GM19238 (cell line): ENCODE measurements at regions not wholly inside any gene's neighbourhood (a gene's known extent, or its start where the extent isn't known, plus 50 kb on each side); places are given as distances from the start of the nearest gene placed in this dataset.

Experiments
- DNase-seq: peaks from one replicate; pipeline ENCODE4 v3.0.0; 2011; ENCODE audit warnings: low spot score; ENCODE audit not compliant: insufficient read length

DNA sequence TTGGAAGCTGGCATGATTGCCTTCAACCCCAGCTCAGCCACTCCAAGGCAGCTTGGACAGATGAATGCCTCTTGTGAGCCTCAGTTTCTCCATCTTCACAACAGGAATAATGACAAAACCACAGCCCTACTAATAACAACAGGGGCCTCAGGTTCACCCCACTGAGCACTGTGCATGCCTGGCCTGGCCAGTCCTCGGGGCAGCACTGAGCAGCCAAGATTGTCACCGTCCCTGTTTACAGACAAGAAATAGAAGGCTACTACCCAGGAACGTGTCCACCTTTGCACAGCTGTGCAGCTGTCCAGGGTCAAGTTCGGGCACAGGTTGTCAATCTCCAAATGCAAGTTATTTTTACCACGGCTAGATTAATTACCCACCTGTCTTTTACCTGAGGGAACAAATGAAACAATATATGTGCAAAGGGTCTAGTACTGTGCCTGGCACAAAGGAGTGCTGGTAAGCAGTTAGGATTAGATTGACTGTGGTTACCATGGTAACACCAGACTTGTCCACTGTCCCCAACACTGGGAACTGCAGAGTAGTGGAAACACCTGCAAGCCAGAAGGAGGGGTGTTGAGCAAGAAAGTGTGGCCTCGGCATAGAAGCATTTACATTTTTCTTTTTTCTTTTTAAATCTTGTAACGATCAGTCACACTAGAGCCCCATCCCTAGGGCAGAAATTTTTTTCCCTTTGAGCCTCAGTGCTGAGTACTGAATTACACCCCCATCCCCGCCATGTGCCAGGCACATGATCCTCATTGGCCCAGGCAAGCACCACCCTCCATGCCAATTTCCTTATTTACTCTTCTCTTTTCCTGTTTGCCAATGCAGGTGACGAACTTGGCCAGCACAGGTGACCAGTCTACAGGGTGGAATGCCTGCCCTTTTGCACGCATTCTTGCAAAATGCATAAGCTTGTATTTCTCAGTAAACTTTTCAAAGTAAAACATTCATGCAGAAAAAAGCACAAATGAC is 66.3 kb upstream of the SLC6A6 start:
- no peak for DNase-seq

DNA sequence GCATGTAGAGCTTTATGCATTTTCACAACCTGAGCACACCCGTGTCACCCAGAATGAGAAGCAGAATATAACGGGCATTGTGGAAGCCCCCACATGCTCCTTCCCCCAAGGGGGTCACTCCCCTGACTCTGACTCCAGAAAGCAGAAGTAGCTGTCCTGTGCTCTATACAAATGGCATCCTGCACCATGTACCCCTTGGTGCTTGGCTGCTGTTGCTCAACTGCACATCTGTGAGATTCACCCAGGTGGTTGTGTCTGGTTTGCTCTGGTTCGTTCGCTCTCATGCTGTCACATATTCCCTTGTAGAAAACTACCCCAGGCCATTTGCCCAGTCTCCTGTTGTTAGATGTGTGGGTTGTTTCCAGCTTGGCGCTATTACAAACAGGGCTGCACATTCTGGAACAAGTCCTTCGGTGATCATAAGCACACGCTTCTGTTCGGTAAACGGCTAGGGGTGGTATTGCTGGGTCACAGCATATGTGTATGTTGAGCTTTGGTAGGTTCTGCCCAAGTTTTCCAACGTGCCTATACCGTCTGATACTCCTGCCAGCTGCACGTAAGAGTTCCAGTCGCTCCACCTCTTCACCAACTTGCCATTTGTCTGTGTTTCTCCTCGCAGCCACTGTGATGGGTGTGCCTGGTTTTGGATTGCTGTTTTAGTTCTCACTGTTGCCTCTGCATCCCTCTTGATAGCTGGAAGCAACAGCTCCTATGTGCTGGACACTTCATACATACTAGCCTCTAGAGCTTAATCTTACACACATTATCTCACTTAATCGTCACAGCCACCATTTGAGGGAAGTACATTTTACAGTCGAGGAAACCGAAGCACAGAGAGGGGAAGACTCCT is 65.4 kb upstream of the SLC6A6 start:
- no peak for DNase-seq

DNA sequence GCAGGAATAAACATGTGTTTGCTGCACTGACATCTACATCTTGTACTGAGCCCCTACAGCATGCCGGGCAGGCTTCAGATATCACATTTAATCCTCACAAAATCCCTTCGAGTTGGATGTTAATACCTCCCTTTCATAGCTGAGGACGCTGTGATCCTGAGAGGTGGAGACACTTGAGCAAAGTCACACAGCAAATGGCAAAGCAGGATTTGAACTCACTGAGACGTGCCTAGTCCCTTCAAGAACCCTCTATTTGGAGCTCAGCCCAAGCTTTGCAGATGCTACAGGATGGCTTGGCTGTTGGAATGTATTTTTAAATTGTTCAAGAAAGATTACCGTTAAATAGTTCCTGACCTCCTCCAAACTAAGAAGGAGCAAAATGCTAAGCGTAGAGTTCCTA is 64.6 kb upstream of the SLC6A6 start:
- no peak for DNase-seq

DNA sequence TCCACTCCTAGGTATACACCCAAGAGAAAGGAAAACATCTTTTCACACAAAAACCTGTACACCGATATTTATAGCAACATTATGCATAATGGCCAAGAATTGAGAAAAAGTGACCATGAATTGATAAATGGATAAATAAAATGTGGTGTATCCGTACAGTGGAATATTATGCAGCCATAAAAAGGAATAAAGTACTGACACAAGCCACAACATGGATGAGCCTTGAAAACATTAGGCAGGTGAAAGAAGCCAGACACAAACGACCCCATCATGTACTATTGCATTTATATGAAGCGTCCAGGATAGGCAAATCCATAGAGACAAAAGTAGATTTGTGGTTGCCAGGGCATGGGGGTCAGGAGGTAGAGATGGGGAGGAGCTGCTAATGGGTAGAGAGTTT is 64.2 kb upstream of the SLC6A6 start:
- DNase-seq, result no peak

DNA sequence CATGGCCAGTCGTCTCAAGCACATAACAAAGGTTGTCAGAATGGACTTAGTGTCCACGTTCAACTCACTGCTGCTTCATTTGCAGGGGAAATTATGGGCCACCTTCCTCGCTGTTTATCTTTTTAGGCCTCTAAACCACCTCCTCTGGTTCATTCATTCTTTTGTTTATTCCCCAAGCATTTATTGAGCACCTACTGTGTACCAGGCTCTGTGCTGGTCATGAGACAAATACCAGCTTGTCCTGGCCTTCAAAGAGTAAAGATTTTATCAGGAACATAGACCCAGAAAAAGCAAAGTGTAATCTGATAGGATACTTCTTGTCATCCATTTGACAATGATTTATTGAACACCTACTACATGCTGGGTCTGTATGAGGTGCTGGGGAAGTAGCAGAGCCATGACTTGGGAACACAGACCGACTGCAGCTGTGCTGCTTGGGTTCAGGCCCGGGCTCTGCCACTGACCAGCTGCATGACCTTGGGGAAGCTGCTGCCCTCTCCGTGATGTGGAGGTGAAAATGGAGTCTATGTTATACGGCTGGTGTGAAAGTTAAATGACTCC is 63.4 kb upstream of the SLC6A6 start:
- DNase-seq, result no peak

DNA sequence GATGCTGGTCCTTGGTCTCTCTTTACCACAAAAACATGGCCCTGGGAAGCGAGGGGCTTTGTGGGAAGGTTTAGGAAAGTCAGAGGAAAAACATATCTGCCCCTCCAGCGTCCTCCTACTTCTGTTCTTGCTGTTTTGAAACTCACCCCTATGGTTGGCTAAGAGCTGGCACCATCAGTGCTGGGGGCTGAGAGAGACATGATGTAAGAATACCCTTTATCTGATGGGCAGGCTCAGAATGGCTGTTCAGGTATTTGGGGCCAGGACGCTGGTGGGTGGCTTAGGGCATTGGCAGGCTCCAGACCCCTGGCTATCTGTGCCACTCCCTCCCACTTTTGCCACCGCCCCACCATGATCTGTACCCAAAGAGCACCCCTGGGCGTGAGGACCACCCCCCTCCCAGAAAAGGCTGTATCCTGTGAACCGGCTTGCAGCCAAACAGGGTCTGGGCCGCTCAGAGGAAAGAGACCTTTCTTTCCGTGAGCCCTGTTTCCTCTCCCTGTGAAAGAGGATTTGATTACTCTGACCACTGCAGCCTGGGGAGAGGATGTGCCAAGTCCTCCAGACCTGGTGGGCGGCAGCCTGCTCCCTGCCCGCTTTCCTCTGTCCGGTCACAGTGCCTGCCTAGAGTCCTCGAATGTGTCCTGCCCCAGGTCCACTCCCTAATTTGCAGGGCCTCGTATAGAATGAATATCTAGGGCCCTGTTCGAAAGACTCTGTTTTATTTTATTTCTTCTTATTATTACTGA is 61.3 kb upstream of the SLC6A6 start:
- DNase-seq, result no peak

DNA sequence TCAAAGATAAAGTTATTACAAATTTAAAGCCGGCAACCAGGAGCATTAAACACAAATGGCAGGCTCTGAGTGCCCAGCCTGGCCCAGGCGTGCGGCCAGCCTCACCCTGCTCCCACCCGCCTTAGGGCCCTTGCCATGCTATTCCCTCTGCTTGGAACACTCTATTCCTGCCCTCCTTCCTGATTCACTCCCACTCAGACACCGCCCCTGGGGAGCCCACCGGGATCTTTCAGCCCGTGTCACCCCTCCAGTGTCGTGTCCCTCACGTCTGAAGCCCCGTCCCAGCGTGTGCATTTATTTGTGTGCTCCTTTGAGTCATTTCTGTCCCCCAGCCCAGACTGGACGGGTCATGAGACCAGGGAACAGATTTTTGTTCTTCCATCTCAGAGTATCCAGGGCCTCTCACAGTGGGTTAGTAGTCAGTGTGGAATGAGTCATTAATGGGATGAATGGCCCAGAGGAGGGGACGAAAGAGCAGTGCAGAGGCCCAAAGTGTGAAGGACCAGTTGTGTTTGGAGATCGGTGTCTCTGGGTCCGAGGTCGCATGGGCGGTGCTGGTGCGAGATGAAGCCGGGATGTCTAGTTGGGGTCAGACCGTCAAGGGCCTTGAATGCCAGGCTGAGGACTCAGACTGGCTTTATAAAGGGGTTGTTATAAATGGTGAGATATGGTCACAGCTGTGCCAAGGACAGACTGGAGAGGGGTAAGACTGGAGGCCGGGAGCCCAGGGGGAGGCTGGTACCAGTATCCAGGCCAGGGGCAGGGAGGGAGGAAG is 58.9 kb upstream of the SLC6A6 start:
- DNase-seq, result no peak

DNA sequence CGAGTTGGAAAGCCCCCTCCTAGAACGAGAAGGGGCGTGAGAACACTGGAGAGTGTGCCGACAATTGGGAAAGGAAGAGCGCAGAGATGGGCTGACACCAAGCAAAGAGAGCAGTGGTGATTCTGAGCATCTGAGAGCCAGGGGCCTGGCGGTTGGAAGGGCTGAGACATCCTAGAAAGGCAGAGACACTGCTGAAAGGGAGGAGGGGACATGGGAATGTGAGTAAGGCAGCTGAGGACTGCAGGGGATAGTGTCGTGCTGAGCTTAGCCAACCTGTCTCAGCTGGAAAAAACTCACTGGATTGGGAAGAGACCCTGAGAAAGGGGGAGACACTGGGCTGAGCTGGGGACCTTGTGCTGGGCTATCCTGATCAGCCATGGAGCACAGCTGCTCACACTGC is 58.1 kb upstream of the SLC6A6 start:
- DNase-seq, result no peak

DNA sequence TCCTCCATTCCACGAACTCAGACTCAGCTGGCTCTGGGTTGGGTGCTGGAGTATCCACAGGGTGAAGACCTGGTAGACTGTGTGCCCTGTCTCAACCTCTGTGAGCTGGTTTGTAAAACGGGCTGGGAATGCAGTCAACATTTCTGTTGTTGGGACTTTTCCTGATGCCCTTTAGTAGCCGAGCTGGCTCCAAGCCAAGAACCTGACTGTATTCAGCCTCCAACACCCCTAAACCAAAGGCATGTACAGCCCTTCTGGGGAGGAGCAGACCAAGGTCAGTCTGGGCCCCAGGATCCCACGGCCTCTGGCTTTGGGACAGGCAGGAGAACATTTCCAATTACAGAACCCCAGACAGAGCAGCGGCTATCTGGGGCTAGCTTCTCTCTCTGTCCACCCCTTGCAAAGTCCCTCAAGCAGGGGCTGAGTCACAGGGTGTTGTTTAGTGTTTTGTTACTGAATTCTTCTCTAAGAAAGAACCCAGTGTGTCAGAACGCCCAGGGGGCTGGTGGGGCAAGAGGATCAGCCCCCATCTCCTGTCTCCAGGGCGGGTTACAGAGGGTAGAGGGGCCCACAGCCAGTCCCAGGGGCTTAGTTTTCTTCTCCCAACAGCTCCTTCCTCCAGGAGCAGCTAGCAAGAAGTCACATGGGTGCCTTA is 56.8 kb upstream of the SLC6A6 start:
- no peak for DNase-seq

DNA sequence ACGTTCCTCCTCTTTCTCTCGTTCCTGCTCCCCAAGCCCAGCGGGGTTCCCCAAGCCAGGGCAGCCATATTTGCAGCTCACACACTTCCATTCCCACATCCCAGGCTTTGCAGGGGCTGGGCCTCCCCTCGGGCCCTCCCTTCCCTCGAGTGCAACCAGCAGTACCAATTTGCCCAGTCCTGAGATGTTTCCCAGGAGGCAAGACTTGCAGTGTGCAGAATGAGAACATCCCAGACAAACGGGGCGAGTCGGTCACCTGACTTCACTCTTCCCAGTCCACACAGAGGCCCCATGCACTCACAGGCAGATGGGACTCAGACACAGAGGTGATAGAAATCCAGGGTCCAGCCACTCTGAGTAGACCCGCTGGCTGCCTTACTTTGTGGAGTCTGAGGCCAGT is 56.2 kb upstream of the SLC6A6 start:
- DNase-seq, result no peak

DNA sequence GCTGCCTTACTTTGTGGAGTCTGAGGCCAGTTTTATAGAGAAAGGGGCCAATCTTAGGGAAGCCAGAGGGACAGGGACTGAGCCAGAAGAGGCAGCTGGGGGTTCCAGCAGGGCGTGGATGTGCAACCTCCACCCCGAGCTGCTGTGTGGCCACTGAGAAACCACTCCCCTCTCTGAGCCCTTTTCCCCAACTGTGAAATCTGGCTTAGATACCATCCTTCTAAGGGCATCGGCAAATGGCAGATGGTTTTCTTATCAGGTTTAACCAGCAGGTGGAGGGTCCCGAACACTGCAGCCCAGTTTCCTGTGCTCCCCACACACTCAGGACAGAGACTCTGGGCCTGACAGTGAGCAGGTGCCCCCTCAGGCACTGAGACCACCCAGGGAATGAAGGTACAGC is 55.8 kb upstream of the SLC6A6 start:
- DNase-seq, result no peak

DNA sequence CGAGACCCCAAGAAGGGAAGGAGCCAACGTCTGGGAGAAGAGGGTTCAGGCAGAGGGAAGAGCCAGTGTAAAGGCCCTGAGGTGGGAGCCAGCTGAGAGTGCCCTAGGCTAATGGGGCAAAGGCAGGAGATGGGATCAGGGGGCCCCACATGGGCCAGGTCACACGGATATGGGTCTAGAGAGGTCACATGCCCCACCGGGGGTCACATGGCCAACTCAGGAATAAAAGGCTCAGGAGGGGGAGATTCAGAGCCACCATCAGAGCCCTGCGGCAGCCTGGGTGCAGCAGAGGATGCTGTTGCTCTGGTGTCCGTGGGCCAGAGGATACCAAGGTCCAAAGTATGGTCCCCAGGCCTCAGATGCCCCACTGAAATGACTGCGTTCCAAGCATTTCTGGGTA is 55.3 kb upstream of the SLC6A6 start:
- no peak for DNase-seq

DNA sequence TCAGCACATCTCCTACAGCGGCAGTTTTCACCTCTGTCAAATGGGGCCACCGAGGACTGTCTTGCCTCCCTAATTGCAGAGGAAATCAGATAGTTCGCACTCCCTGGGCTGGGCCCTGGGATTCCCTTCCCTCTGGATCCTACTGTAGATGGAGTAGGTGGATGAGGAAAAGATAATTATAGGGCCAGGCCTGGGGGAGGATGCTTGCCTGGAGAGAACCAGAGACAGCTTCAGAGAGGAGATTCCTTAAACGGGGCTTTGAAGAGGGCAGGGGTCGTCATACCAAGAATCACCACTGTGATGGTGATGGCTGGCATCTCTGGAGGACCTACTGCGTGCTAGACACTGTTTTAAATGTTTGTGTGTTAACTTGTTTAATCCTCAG is 50.8 kb upstream of the SLC6A6 start:
- no peak for DNase-seq

DNA sequence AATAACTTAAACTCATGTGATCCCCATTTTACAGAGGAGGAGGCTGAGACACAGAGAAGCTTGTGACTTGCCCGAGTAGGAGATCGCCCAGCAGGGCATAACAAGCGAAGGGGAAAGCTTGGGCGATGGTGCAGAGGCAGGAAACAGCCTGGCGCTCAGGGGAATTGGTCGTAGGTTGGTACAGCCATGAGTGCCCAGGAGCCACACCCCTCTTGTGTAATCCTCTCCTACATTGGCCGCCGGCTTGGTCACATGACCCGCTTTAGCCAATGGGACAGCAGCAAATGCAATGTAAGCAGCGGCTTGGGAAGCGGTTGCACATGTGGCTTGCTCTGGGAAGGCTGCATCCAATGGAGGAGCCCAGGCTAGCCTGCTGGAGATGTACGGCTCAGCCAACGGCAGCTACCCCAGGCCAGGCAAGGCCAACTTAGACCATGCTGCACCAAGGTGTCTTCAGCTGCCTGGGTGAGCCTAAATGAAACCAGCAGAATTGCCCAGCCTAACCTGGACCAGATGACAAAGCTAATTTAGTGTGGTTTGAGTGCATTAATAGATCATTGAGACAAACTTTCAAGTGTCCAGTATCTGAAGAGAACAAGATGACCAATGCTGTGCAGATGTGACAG is 50.3 kb upstream of the SLC6A6 start:
- DNase-seq, result no peak
